H9 (cell line): ENCODE measurements at regions not wholly inside any gene's neighbourhood (a gene's known extent, or its start where the extent isn't known, plus 50 kb on each side); places are given as distances from the start of the nearest gene placed in this dataset.

Source experiments
- DNase-seq: peaks from one replicate; pipeline ENCODE4 v3.0.0-alpha.2; 2017
- H2AFZ ChIP-seq: one replicate; pipeline ENCODE4 v1.6.1; 2013; ENCODE audit warnings: mild to moderate bottlenecking, low read length, control low read depth, moderate library complexity
- H2AK5ac ChIP-seq: 2 replicates; pipeline ENCODE4 v1.6.1; 2013; ENCODE audit warnings: low read length, control low read depth, mixed read lengths; ENCODE audit not compliant: insufficient read length
- H2BK120ac ChIP-seq: one replicate; pipeline ENCODE4 v1.6.1; 2013; ENCODE audit warnings: low read depth, mild to moderate bottlenecking, low read length, control low read depth, inconsistent platforms; ENCODE audit not compliant: poor library complexity, severe bottlenecking
- H2BK12ac ChIP-seq: 2 replicates; pipeline ENCODE4 v1.6.1; 2013; ENCODE audit warnings: low read length, control low read depth, mixed read lengths, low read depth; ENCODE audit not compliant: insufficient read length
- H2BK15ac ChIP-seq: 2 replicates; pipeline ENCODE4 v1.6.1; 2013; ENCODE audit warnings: low read depth, low read length, control low read depth
- H2BK20ac ChIP-seq: one replicate; pipeline ENCODE4 v1.6.1; 2013; ENCODE audit warnings: low read depth, mild to moderate bottlenecking, low read length, control low read depth, inconsistent platforms; ENCODE audit not compliant: poor library complexity, severe bottlenecking
- H2BK5ac ChIP-seq: 2 replicates; pipeline ENCODE4 v1.6.1; 2013; ENCODE audit warnings: low read length, control low read depth, mixed read lengths; ENCODE audit not compliant: insufficient read length
- H3K14ac ChIP-seq: 2 replicates; pipeline ENCODE4 v1.6.1; 2013; ENCODE audit warnings: low read length, control low read depth; ENCODE audit not compliant: insufficient read depth
- H3K18ac ChIP-seq: 2 replicates; pipeline ENCODE4 v1.6.1; 2013; ENCODE audit warnings: low read depth, mild to moderate bottlenecking, mixed read lengths, low read length, control low read depth; ENCODE audit not compliant: insufficient read length
- H3K23ac ChIP-seq: 2 replicates; pipeline ENCODE4 v1.6.1; 2013; ENCODE audit warnings: low read length, control low read depth, mixed read lengths, low read depth; ENCODE audit not compliant: insufficient read length
- H3K23me2 ChIP-seq: 2 replicates; pipeline ENCODE4 v1.6.1; 2013; ENCODE audit warnings: low read depth, mild to moderate bottlenecking, mixed read lengths, low read length, control low read depth; ENCODE audit not compliant: insufficient read length, poor library complexity, severe bottlenecking
- H3K27ac ChIP-seq: 2 replicates; pipeline ENCODE4 v1.5.1; 2013; ENCODE audit warnings: low read length, control low read depth, mixed read lengths, low read depth; ENCODE audit not compliant: insufficient read length
- H3K27me3 ChIP-seq: 2 replicates; pipeline ENCODE4 v1.6.1; 2013; ENCODE audit warnings: low read length, control low read depth, inconsistent platforms; ENCODE audit not compliant: insufficient read depth
- H3K4ac ChIP-seq: 2 replicates; pipeline ENCODE4 v1.6.1; 2013; ENCODE audit warnings: low read depth, mild to moderate bottlenecking, control low read depth, inconsistent platforms, low read length, moderate library complexity
- H3K4me1 ChIP-seq: 2 replicates; pipeline ENCODE4 v1.6.1; 2013; ENCODE audit warnings: low read length, control low read depth, inconsistent platforms; ENCODE audit not compliant: insufficient read depth
- H3K4me2 ChIP-seq: 2 replicates; pipeline ENCODE4 v1.6.1; 2013; ENCODE audit warnings: low read length, control low read depth, mixed read lengths; ENCODE audit not compliant: insufficient read length, insufficient read depth
- H3K56ac ChIP-seq: 2 replicates; pipeline ENCODE4 v1.6.1; 2013; ENCODE audit warnings: low read depth, mild to moderate bottlenecking, mixed read lengths, low read length, control low read depth; ENCODE audit not compliant: insufficient read length
- H3K79me1 ChIP-seq: 2 replicates; pipeline ENCODE4 v1.6.1; 2013; ENCODE audit warnings: low read depth, mild to moderate bottlenecking, moderate library complexity, low read length, control low read depth, inconsistent platforms; ENCODE audit not compliant: insufficient read depth, poor library complexity, severe bottlenecking
- H3K79me2 ChIP-seq: 2 replicates; pipeline ENCODE4 v1.6.1; 2013; ENCODE audit warnings: low read length, control low read depth, inconsistent platforms; ENCODE audit not compliant: insufficient read depth
- H3K9ac ChIP-seq: 2 replicates; pipeline ENCODE4 v1.6.1; 2013; ENCODE audit warnings: low read length, control low read depth, mixed read lengths; ENCODE audit not compliant: insufficient read length; ENCODE audit errors: extremely low read depth
- H3K9me3 ChIP-seq: one replicate; pipeline ENCODE4 v1.6.1; 2013; ENCODE audit warnings: low read depth, low read length, inconsistent platforms; ENCODE audit not compliant: control insufficient read depth
- H3T11ph ChIP-seq: one replicate; pipeline ENCODE4 v1.6.1; 2013; ENCODE audit warnings: mild to moderate bottlenecking, low read length, control low read depth, inconsistent platforms
- H4K20me1 ChIP-seq: one replicate; pipeline ENCODE4 v1.6.1; 2013; ENCODE audit not compliant: control insufficient read depth, insufficient read length, insufficient read depth
- H4K5ac ChIP-seq: 2 replicates; pipeline ENCODE4 v1.6.1; 2013; ENCODE audit warnings: low read depth, mild to moderate bottlenecking, mixed read lengths, low read length, control low read depth; ENCODE audit not compliant: insufficient read length
- H4K8ac ChIP-seq: replicated peaks from 2 replicates; pipeline ENCODE4 v1.6.1; 2013; ENCODE audit warnings: low read length, control low read depth, mixed read lengths, low read depth; ENCODE audit not compliant: insufficient read length
- H4K91ac ChIP-seq: 2 replicates; pipeline ENCODE4 v1.6.1; 2013; ENCODE audit warnings: low read depth, mild to moderate bottlenecking, moderate library complexity, mixed read lengths, low read length, control low read depth; ENCODE audit not compliant: insufficient read length
- H3K27ac Mint-ChIP-seq, 3 experiments: 2 replicates in 2 of 3; 3 replicates in 1 of 3; pipeline ENCODE4 v1.8.0; 2020 to 2021; ENCODE audit warnings: mixed read lengths in 3 of 3, mild to moderate bottlenecking in 1 of 3, moderate library complexity in 1 of 3
- H3K27me3 Mint-ChIP-seq: 2 replicates; pipeline ENCODE4 v1.8.0; 2021; ENCODE audit warnings: low read depth, mild to moderate bottlenecking, moderate library complexity, mixed read lengths
- H3K36me3 Mint-ChIP-seq, 3 experiments: 2 replicates in 2 of 3; 3 replicates in 1 of 3; pipeline ENCODE4 v1.8.0; 2020 to 2021; ENCODE audit warnings: low read depth in 3 of 3, mixed read lengths in 3 of 3; ENCODE audit not compliant: insufficient read depth in 1 of 3
- H3K4me1 Mint-ChIP-seq, 2 experiments: 2 replicates each; pipeline ENCODE4 v1.8.0; 2020; ENCODE audit warnings: mixed read lengths in 2 of 2
- H3K4me3 Mint-ChIP-seq, 2 experiments: 2 replicates in 1 of 2; 3 replicates in 1 of 2; pipeline ENCODE4 v1.8.0; 2020 to 2021; ENCODE audit warnings: mild to moderate bottlenecking in 2 of 2, mixed read lengths in 2 of 2, moderate library complexity in 1 of 2
- H3K9me3 Mint-ChIP-seq, 2 experiments: 2 replicates in 1 of 2; 3 replicates in 1 of 2; pipeline ENCODE4 v1.8.0; 2020; ENCODE audit warnings: mild to moderate bottlenecking in 2 of 2, mixed read lengths in 2 of 2, moderate library complexity in 1 of 2
- CTCF ChIP-seq: fragments of 200-600 bp; sonication (generic); conservative IDR thresholded peaks from 3 replicates; pipeline ENCODE4 v1.8.0; 2021; ENCODE audit warnings: antibody characterized with exemption, mild to moderate bottlenecking
- WGBS: extraction: QIAGEN DNeasy Blood & Tissue Kit; methylation state at CpG from one replicate; pipeline ENCODE4 v1.1.7; 2013; ENCODE audit warnings: missing lambda C conversion rate, low lambda C conversion rate, mixed read lengths; ENCODE audit not compliant: insufficient read length; ENCODE audit errors: extremely low coverage; 5-methylcytosine and 5-hydroxymethylcytosine counted together

- Histone ChIP-seq H2BK5ac (no peak overlapping the region), H3K18ac (no peak overlapping the region), H4K5ac (no peak overlapping the region), H3K9ac (no peak overlapping the region), H3K23ac (no peak overlapping the region), H2BK120ac (no peak overlapping the region), H4K8ac (no peak overlapping the region), H3K27ac (no peak overlapping the region), H3K79me1 (no peaks in the 10 kb centered on the region), H3K27me3 (no peaks in the 10 kb centered on the region), H3K4me2 (no peak overlapping the region), H3K4me1 (no peaks in the 10 kb centered on the region), H3K4ac (no peak overlapping the region), H4K91ac (no peak overlapping the region), H4K20me1 (no peaks in the 10 kb centered on the region), H2BK15ac (no peak overlapping the region), H2BK20ac (no peak overlapping the region), H3K9me3 (no peaks in the 10 kb centered on the region), H2AK5ac (no peak overlapping the region), H3K79me2 (no peaks in the 10 kb centered on the region), H3K14ac (no peak overlapping the region), H3K23me2 (no peaks in the 10 kb centered on the region), H2BK12ac (no peak overlapping the region), H2AFZ (no peak overlapping the region), H3T11ph (no peak overlapping the region), H3K56ac (no peak overlapping the region)
- Mint-ChIP-seq H3K27me3 (no peaks in the 10 kb centered on the region), H3K9me3 (no peaks in the 10 kb centered on the region), H3K27ac (no peak overlapping the region), H3K4me3 (no peak overlapping the region), H3K36me3 (no peaks in the 10 kb centered on the region), H3K4me1 (no peaks in the 10 kb centered on the region)
- no CpG with 5 or more reads among the region's 4 CpGs for WGBS
- no peak for TF ChIP-seq CTCF
- DNase-seq, result no peak
Measured at GRCh38 chr13:85334187-85334586, 465.0 kb downstream of the SLITRK6 start.
